Mammary epithelial cell (primary cell): ENCODE measurements at regions not wholly inside any gene's neighbourhood (a gene's known extent, or its start where the extent isn't known, plus 50 kb on each side); places are given as distances from the start of the nearest gene placed in this dataset.

ENCODE experiments used
- EZH2 ChIP-seq: IDR thresholded peaks from 2 replicates; pipeline ENCODE4 v1.6.1; 2012; ENCODE audit warnings: low read length, inconsistent platforms, borderline replicate concordance
- TF ChIP-seq, protein P1 (sequence below), 2 donors: IDR thresholded peaks in 1 of 2; conservative IDR thresholded peaks in 1 of 2; 2 replicates each; pipeline ENCODE4 v1.5.1; 2011 to 2012; ENCODE audit warnings: inconsistent platforms in 2 of 2, low read length in 2 of 2, mild to moderate bottlenecking in 2 of 2, control low read depth in 1 of 2, low read depth in 1 of 2; ENCODE audit not compliant: insufficient read depth in 1 of 2; ENCODE audit errors: extremely low read depth in 1 of 2

DNA sequence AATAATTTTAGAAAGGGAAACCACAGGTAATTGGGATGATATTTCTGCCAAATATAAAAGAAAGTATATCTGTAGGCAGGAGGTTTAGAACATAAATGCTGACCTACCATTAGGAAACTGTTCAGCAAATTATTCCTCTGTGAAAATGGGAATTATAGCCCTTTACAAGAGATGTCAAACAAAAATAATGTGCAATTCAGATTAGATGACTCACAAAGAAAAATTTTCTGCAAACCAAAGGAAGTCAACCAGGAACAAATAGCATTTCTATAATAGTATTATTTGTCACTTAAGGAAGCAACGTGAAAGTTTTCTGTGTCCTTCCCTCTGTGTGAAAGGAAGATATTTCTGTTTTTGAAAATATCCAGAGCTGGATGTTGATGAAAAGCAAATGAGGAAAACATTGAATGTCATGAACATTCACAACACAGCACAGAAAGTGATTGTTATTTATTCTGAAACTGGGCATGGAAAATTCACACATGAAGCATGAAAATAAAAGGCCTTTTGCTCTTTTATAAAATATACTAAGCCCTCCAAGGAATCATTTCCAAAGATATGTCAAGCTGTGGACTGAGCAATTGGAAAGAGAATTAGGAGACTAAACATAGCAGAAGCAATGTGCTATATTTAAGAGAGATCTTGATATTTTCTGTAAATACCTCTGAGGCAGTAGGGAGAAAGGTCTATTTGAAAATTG, 57.9 kb upstream of the SPHKAP start:
- TF ChIP-seq EZH2, result no peak
- TF ChIP-seq, protein P1, sequence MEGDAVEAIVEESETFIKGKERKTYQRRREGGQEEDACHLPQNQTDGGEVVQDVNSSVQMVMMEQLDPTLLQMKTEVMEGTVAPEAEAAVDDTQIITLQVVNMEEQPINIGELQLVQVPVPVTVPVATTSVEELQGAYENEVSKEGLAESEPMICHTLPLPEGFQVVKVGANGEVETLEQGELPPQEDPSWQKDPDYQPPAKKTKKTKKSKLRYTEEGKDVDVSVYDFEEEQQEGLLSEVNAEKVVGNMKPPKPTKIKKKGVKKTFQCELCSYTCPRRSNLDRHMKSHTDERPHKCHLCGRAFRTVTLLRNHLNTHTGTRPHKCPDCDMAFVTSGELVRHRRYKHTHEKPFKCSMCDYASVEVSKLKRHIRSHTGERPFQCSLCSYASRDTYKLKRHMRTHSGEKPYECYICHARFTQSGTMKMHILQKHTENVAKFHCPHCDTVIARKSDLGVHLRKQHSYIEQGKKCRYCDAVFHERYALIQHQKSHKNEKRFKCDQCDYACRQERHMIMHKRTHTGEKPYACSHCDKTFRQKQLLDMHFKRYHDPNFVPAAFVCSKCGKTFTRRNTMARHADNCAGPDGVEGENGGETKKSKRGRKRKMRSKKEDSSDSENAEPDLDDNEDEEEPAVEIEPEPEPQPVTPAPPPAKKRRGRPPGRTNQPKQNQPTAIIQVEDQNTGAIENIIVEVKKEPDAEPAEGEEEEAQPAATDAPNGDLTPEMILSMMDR (conservative IDR thresholded peaks at IDR 0.05 in 1 of 2, IDR thresholded peaks at IDR 0.05 in 1 of 2; ENCODE audit: extremely low read depth in 1 of 2, insufficient read depth in 1 of 2, low read depth in 1 of 2, low read length in 2 of 2), result no peak
